ENCODE measurements at regions not wholly inside any gene's neighbourhood (a gene's known extent, or its start where the extent isn't known, plus 50 kb on each side); places are given as distances from the start of the nearest gene placed in this dataset.

GRCh38 chr3:124117486-124117885 lies 125.6 kb upstream of the ROPN1 start:
- DNase-seq (ENCODE audit: extremely low spot score, unreplicated experiment) = no peak
- H3K4me3 Mint-ChIP-seq (ENCODE audit: unreplicated experiment) = no peak overlapping the region
- no peaks in the 10 kb centered on the region for H3K36me3 Mint-ChIP-seq (ENCODE audit: unreplicated experiment)
- no peaks in the 10 kb centered on the region for H3K9me3 Mint-ChIP-seq (ENCODE audit: unreplicated experiment)
- peaks cover 43% of the 10 kb centered on the region for H3K4me1 Mint-ChIP-seq (ENCODE audit: unreplicated experiment)
- no peaks in the 10 kb centered on the region for H3K27me3 Mint-ChIP-seq (ENCODE audit: unreplicated experiment)
- no peak overlapping the region for H3K27ac Mint-ChIP-seq (ENCODE audit: unreplicated experiment)
- TF ChIP-seq, protein P1, sequence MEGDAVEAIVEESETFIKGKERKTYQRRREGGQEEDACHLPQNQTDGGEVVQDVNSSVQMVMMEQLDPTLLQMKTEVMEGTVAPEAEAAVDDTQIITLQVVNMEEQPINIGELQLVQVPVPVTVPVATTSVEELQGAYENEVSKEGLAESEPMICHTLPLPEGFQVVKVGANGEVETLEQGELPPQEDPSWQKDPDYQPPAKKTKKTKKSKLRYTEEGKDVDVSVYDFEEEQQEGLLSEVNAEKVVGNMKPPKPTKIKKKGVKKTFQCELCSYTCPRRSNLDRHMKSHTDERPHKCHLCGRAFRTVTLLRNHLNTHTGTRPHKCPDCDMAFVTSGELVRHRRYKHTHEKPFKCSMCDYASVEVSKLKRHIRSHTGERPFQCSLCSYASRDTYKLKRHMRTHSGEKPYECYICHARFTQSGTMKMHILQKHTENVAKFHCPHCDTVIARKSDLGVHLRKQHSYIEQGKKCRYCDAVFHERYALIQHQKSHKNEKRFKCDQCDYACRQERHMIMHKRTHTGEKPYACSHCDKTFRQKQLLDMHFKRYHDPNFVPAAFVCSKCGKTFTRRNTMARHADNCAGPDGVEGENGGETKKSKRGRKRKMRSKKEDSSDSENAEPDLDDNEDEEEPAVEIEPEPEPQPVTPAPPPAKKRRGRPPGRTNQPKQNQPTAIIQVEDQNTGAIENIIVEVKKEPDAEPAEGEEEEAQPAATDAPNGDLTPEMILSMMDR (IDR thresholded peaks at IDR 0.05) = no peak

DNA sequence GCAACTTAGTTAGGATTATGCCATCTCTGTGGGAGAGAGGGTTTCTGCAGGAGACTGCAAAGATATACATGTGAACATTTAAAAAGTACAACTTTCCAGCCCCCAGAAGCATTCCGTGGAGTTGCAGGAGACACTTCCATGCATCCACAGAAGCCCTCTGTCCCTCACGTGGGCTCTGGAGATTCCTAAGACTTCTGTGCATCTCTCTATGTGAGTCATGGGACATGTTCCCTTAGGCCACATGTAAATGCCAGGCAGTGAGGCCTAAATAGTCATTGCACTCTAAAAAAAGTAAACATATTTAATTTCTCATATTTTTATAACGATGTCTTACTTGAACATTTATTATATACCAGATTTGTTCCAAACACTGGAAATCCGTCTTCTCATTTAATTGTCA lies 126.5 kb upstream of the ROPN1 start:
- Mint-ChIP-seq H3K36me3 (ENCODE audit: unreplicated experiment) (no peaks in the 10 kb centered on the region), H3K4me1 (ENCODE audit: unreplicated experiment) (peaks cover 43% of the 10 kb centered on the region), H3K27ac (ENCODE audit: unreplicated experiment) (no peak overlapping the region), H3K27me3 (ENCODE audit: unreplicated experiment) (no peaks in the 10 kb centered on the region), H3K9me3 (ENCODE audit: unreplicated experiment) (no peaks in the 10 kb centered on the region), H3K4me3 (ENCODE audit: unreplicated experiment) (no peak overlapping the region)
- TF ChIP-seq, protein P1 (IDR thresholded peaks at IDR 0.05) = no peak
- DNase-seq (ENCODE audit: extremely low spot score, unreplicated experiment) = no peak

DNA sequence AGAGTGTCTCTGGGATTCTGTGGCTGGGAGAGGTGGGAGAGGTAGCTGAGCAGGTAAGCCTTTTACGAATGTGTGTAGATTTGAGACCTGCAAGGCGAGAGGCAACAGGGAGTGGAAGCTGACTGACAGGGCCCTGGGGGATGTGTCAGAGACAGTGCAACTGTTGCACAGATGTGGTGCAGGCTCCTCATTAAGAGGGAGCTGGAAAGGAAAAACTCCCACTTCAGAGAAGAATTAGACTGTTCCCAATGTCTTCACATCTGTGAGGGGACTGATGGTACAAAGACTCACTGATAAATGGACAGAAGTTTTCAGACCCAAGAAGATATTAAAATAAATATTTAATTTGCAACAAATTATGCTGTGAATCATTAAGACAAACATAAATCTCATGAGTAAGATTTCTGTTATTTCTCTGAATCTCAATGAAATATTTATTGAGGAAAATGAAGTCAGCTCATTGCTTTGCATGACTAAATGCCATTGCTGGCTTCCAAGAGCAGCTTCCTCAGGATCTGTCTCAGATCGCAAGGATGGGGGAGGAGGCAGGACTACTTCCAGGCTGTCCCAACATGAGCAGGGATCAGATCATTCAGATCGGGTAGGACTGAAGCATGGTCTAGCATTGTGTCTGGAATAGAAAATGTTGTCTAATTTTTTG lies 127.3 kb upstream of the ROPN1 start:
- Mint-ChIP-seq H3K4me3 (ENCODE audit: unreplicated experiment) (no peak overlapping the region), H3K27ac (ENCODE audit: unreplicated experiment) (peak overlapping the region; percentile 5), H3K27me3 (ENCODE audit: unreplicated experiment) (peaks cover 5% of the 10 kb centered on the region), H3K36me3 (ENCODE audit: unreplicated experiment) (no peaks in the 10 kb centered on the region), H3K9me3 (ENCODE audit: unreplicated experiment) (no peaks in the 10 kb centered on the region), H3K4me1 (ENCODE audit: unreplicated experiment) (peaks cover 43% of the 10 kb centered on the region)
- TF ChIP-seq, protein P1 (IDR thresholded peaks at IDR 0.05) = no peak
- no peak for DNase-seq (ENCODE audit: extremely low spot score, unreplicated experiment)

- peaks cover 5% of the 10 kb centered on the region for H3K27me3 Mint-ChIP-seq (ENCODE audit: unreplicated experiment)
- H3K4me3 Mint-ChIP-seq (ENCODE audit: unreplicated experiment) = no peak overlapping the region
- H3K9me3 Mint-ChIP-seq (ENCODE audit: unreplicated experiment) = no peaks in the 10 kb centered on the region
- H3K36me3 Mint-ChIP-seq (ENCODE audit: unreplicated experiment) = no peaks in the 10 kb centered on the region
- TF ChIP-seq, protein P1 (IDR thresholded peaks at IDR 0.05) = no peak
- no peak overlapping the region for H3K27ac Mint-ChIP-seq (ENCODE audit: unreplicated experiment)
- peaks cover 32% of the 10 kb centered on the region for H3K4me1 Mint-ChIP-seq (ENCODE audit: unreplicated experiment)
- no peak for DNase-seq (ENCODE audit: extremely low spot score, unreplicated experiment)
Measured at GRCh38 chr3:124121379-124122312, 129.7 kb upstream of the ROPN1 start.

- Mint-ChIP-seq H3K36me3 (ENCODE audit: unreplicated experiment) (no peaks in the 10 kb centered on the region), H3K9me3 (ENCODE audit: unreplicated experiment) (no peaks in the 10 kb centered on the region), H3K27me3 (ENCODE audit: unreplicated experiment) (peaks cover 5% of the 10 kb centered on the region), H3K27ac (ENCODE audit: unreplicated experiment) (no peak overlapping the region), H3K4me3 (ENCODE audit: unreplicated experiment) (no peak overlapping the region), H3K4me1 (ENCODE audit: unreplicated experiment) (no peaks in the 10 kb centered on the region)
- no peak for DNase-seq (ENCODE audit: extremely low spot score, unreplicated experiment)
- TF ChIP-seq, protein P1 (IDR thresholded peaks at IDR 0.05) = no peak
Measured at GRCh38 chr3:124125315-124125714, 133.4 kb upstream of the ROPN1 start.

Data from osteocyte (in vitro differentiated cells).